HepG2 (cell line): ENCODE measurements at regions not wholly inside any gene's neighbourhood (a gene's known extent, or its start where the extent isn't known, plus 50 kb on each side); places are given as distances from the start of the nearest gene placed in this dataset.

ENCODE experiments used
- ATAC-seq: fragments of 200-7000 bp; cut with Tn5 transposase; 3 replicates; pipeline ENCODE4 v1.9.1; 2020; ENCODE audit warnings: mild to moderate bottlenecking, moderate library complexity
- BruUV-seq: library from RNA; stranded (reverse); fragments of 400-500 nt; replicated peaks from 2 replicates; lab custom pipeline; 2021; lab: Mats Ljungman, UMichigan
- CTCF ChIA-PET: fragments of 300-600 bp; formaldehyde crosslinking; extraction: SDS; loops from one replicate; lab custom pipeline; 2021; ENCODE audit warnings: low total read pairs, inconsistent platforms, low intra/inter-chr PET ratio; lab: Yijun Ruan, JAX
- POLR2A ChIA-PET: fragments of 350-600 bp; sonication (Branson Sonifier 250); formaldehyde crosslinking; loops from one replicate; lab custom pipeline; 2020; ENCODE audit warnings: antibody characterized with exemption, inconsistent platforms; lab: Yijun Ruan, JAX
- DNase-seq: peaks from one replicate; pipeline ENCODE4 v3.0.0-alpha.2; 2015; ENCODE audit warnings: low spot score
- FAIRE-seq: peaks from 3 replicates; lab custom pipeline; 2011; peaks lifted over from hg19 to GRCh38; lab: Jason Lieb, UNC
- H2AFZ ChIP-seq: one replicate; pipeline ENCODE4 v1.6.1; 2011; ENCODE audit warnings: low read length, inconsistent platforms
- H3K27ac ChIP-seq: fragments of 300-600 bp; 3 replicates; pipeline ENCODE4 v1.8.0; 2011; ENCODE audit warnings: mixed run types, mild to moderate bottlenecking, mixed read lengths, low read length, inconsistent platforms; ENCODE audit not compliant: insufficient read depth; ENCODE audit errors: extremely low read length
- H3K27me3 ChIP-seq, 2 experiments: fragments of 200-600 bp in 1 of 2; 2 replicates in 1 of 2; 3 replicates in 1 of 2; pipeline versions ENCODE4 v1.6.0 to v1.8.0; 2011; ENCODE audit warnings: low read length in 2 of 2, mild to moderate bottlenecking in 2 of 2, moderate library complexity in 2 of 2, inconsistent platforms in 1 of 2; ENCODE audit not compliant: insufficient read depth in 2 of 2, control insufficient read depth in 1 of 2
- H3K36me3 ChIP-seq, 2 experiments: fragments of 200-600 bp in 1 of 2; replicated peaks in 1 of 2; 2 replicates in 1 of 2; 3 replicates in 1 of 2; pipeline versions ENCODE4 v1.5.1 to v1.8.0; 2011; ENCODE audit warnings: low read length in 2 of 2, inconsistent platforms in 1 of 2; ENCODE audit not compliant: insufficient read depth in 2 of 2, control insufficient read depth in 1 of 2
- H3K4me1 ChIP-seq: 2 replicates; pipeline ENCODE4 v1.5.1; 2012; ENCODE audit warnings: low read length, inconsistent platforms; ENCODE audit not compliant: insufficient read depth
- H3K4me2 ChIP-seq: 2 replicates; pipeline ENCODE4 v1.6.0; 2011; ENCODE audit warnings: low read depth, low read length, inconsistent platforms
- H3K4me3 ChIP-seq, 3 experiments: fragments of 200-600 bp in 1 of 3; sonication (generic), shearing (Covaris generic) in 1 of 3; replicated peaks in 1 of 3; 2 replicates each; pipeline ENCODE4 v1.5.1; 2011 to 2016; ENCODE audit warnings: low read length in 3 of 3, inconsistent platforms in 2 of 3, low read depth in 2 of 3, mild to moderate bottlenecking in 2 of 3, control low read depth in 1 of 3, mixed read lengths in 1 of 3; ENCODE audit not compliant: insufficient read depth in 1 of 3
- H3K79me2 ChIP-seq: one replicate; pipeline ENCODE4 v1.6.1; 2011; ENCODE audit warnings: low read length, inconsistent platforms; ENCODE audit not compliant: insufficient read depth
- H3K9ac ChIP-seq: 2 replicates; pipeline ENCODE4 v1.6.0; 2011; ENCODE audit warnings: mild to moderate bottlenecking, low read depth, low read length, inconsistent platforms; ENCODE audit not compliant: insufficient read depth
- H3K9me3 ChIP-seq: 2 replicates; pipeline ENCODE4 v1.5.1; 2012; ENCODE audit warnings: mild to moderate bottlenecking, low read length
- H4K20me1 ChIP-seq: 2 replicates; pipeline ENCODE4 v1.6.0; 2011; ENCODE audit warnings: inconsistent platforms, mild to moderate bottlenecking, low read length, moderate library complexity; ENCODE audit not compliant: insufficient read depth
- ETV6 ChIP-seq: sonication (generic); formaldehyde crosslinking; conservative IDR thresholded peaks from 2 replicates; pipeline ENCODE4 v1.4.0; 2020; ENCODE audit warnings: missing genetic modification reagents
- HOXD1 ChIP-seq: sonication (generic); formaldehyde crosslinking; IDR thresholded peaks from 2 replicates; pipeline ENCODE4 v1.5.0; 2020; ENCODE audit warnings: missing genetic modification reagents
- MLX ChIP-seq: IDR thresholded peaks from 2 replicates; pipeline ENCODE4 v1.6.1; 2016
- MYPOP ChIP-seq: sonication (generic); formaldehyde crosslinking; IDR thresholded peaks from 2 replicates; pipeline ENCODE4 v1.8.1; 2023; ENCODE audit warnings: mild to moderate bottlenecking, moderate library complexity, missing genetic modification reagents
- RXRB ChIP-seq: IDR thresholded peaks from 2 replicates; pipeline ENCODE4 v1.6.1; 2016; ENCODE audit warnings: borderline replicate concordance, missing genetic modification reagents, missing compliant biosample characterization
- SOX5 ChIP-seq: IDR thresholded peaks from 2 replicates; pipeline ENCODE4 v1.6.1; 2016; ENCODE audit warnings: borderline replicate concordance
- STAG1 ChIP-seq: sonication (generic); formaldehyde crosslinking; IDR thresholded peaks from 2 replicates; pipeline ENCODE4 v1.4.0; 2020; ENCODE audit warnings: missing genetic modification reagents
- ZBTB43 ChIP-seq: sonication (generic); formaldehyde crosslinking; conservative IDR thresholded peaks from 2 replicates; pipeline ENCODE4 v1.4.0; 2020; ENCODE audit warnings: missing genetic modification reagents
- ZNF143 ChIP-seq: sonication (generic); formaldehyde crosslinking; IDR thresholded peaks from 2 replicates; pipeline ENCODE4 v1.4.0; 2020; ENCODE audit warnings: missing genetic modification reagents
- ZNF788 ChIP-seq: sonication (generic); formaldehyde crosslinking; IDR thresholded peaks from 2 replicates; pipeline ENCODE4 v1.5.0; 2020; ENCODE audit warnings: mild to moderate bottlenecking, missing genetic modification reagents, borderline replicate concordance
- ZZZ3 ChIP-seq: sonication (generic); formaldehyde crosslinking; IDR thresholded peaks from 2 replicates; pipeline ENCODE4 v1.4.0; 2020; ENCODE audit warnings: missing genetic modification reagents, mild to moderate bottlenecking, borderline replicate concordance
- WGBS: methylation state at CpG from one replicate; pipeline ENCODE4 v1.1.6; 2017; ENCODE audit warnings: low lambda C conversion rate; 5-methylcytosine and 5-hydroxymethylcytosine counted together
- in situ Hi-C: cut with HindIII; loops from 2 replicates; pipeline ENCODE4 v1.10.0; 2017; ENCODE audit warnings: low pct_unique_long_range_greater_than_20kb; ENCODE audit not compliant: extremely low pct_ligation_motif_present
- intact Hi-C: fragments of 100-400 bp; cut with micrococcal nuclease; formaldehyde crosslinking; loops from one replicate; pipeline ENCODE4 v1.10.0; 2022; ENCODE audit not compliant: unreplicated experiment

- Histone ChIP-seq H3K9me3 (peaks cover 18% of the 10 kb centered on the region; the same call in 1 of the 2 replicates), H3K4me1 (no peaks in the 10 kb centered on the region), H2AFZ (no peak overlapping the region), H3K9ac (no peak overlapping the region), H3K27ac (no peak overlapping the region), H3K27me3 (no peaks in the 10 kb centered on the region), H3K4me2 (no peak overlapping the region), H3K79me2 (no peaks in the 10 kb centered on the region), H3K4me3 (no peak overlapping the region), H3K36me3 (no peaks in the 10 kb centered on the region), H4K20me1 (no peaks in the 10 kb centered on the region)
- ChIA-PET CTCF (no interaction called here), POLR2A (no interaction called here)
- FAIRE-seq (no peak), DNase-seq (no peak), ATAC-seq (no peak)
- in situ Hi-C loops (no loop called here), intact Hi-C loops (no loop called here)
- 25% methylated on average over 5 of the region's 7 CpGs for WGBS
- no TSS peak for BruUV-seq
- TF ChIP-seq ETV6 (CRISPR knock-in tag), result no peak
- 0 out of 2 replicates have a peak, but pooled peaks have one; percentile 8 for TF ChIP-seq STAG1
Measured at GRCh38 chr11:129658526-129658867, 157.2 kb upstream of the TMEM45B start.

- no TSS peak for BruUV-seq
- H3K9ac ChIP-seq, result no peak overlapping the region
- H3K36me3 ChIP-seq, result no peaks in the 10 kb centered on the region
- no peaks in the 10 kb centered on the region for H3K9me3 ChIP-seq
- WGBS, result 5% methylated on average over 3 of the region's 3 CpGs
- FAIRE-seq, result no peak
- in situ Hi-C loops, result loop anchor here (25.0 kb wide), 1 partner anchor 794 kb away; the partner anchor contains the start of gene KCNJ5
- no peaks in the 10 kb centered on the region for H3K4me1 ChIP-seq
- no peak overlapping the region for H2AFZ ChIP-seq
- intact Hi-C loops, result no loop called here
- H3K4me3 ChIP-seq, result no peak overlapping the region
- H3K27me3 ChIP-seq, result no peaks in the 10 kb centered on the region
- H4K20me1 ChIP-seq, result no peaks in the 10 kb centered on the region
- ChIA-PET POLR2A (no interaction called here), CTCF (no interaction called here)
- TF ChIP-seq MYPOP (CRISPR knock-in tag) (no peak), ZZZ3 (CRISPR knock-in tag) (no peak), ZBTB43 (CRISPR knock-in tag) (no peak), RXRB (CRISPR knock-in tag) (no peak), SOX5 (CRISPR knock-in tag) (no peak), ZNF788 (CRISPR knock-in tag) (no peak), HOXD1 (CRISPR knock-in tag) (no peak), MLX (CRISPR knock-in tag) (no peak), ZNF143 (CRISPR knock-in tag) (no peak)
- no peaks in the 10 kb centered on the region for H3K79me2 ChIP-seq
- no peak overlapping the region for H3K4me2 ChIP-seq
- no peak overlapping the region for H3K27ac ChIP-seq
- ATAC-seq, result no peak
- no peak for DNase-seq
Measured at GRCh38 chr11:129680907-129681306, 134.7 kb upstream of the TMEM45B start.
